K562 (cell line): ENCODE measurements at regions not wholly inside any gene's neighbourhood (a gene's known extent, or its start where the extent isn't known, plus 50 kb on each side); places are given as distances from the start of the nearest gene placed in this dataset.

ENCODE experiments used
- ELF1 ChIP-seq: fragments of 200-800 bp; sonication (Bioruptor generic); IDR thresholded peaks from 2 replicates; pipeline ENCODE4 v1.6.1; 2016; ENCODE audit warnings: missing genetic modification characterization, missing compliant biosample characterization
- HDAC1 ChIP-seq, 2 experiments: fragments of 450-650 bp; IDR thresholded peaks; 2 replicates each; pipeline ENCODE4 v1.6.1; 2016 to 2017; ENCODE audit warnings: inconsistent platforms in 1 of 2, mild to moderate bottlenecking in 1 of 2, moderate library complexity in 1 of 2
- JUNB ChIP-seq: fragments of 450-650 bp; formaldehyde crosslinking; conservative IDR thresholded peaks from 2 replicates; pipeline ENCODE4 v1.4.0; 2020; ENCODE audit warnings: mild to moderate bottlenecking
- LARP7 ChIP-seq: fragments of 450-650 bp; IDR thresholded peaks from 2 replicates; pipeline ENCODE4 v1.6.1; 2016
- MAZ ChIP-seq, 2 experiments: fragments of 450-650 bp in 1 of 2; sonication (generic) in 1 of 2; formaldehyde crosslinking; IDR thresholded peaks in 1 of 2; conservative IDR thresholded peaks in 1 of 2; 2 replicates each; pipeline versions ENCODE4 v1.4.0 to v1.5.0; 2020; ENCODE audit warnings: mild to moderate bottlenecking in 1 of 2, missing genetic modification reagents in 1 of 2
- NR4A1 ChIP-seq, 2 experiments: fragments of 250-450 bp in 1 of 2; fragments of 450-650 bp in 1 of 2; sonication (Bioruptor Pico) in 1 of 2; IDR thresholded peaks; 2 replicates each; pipeline versions ENCODE4 v1.4.0 to v1.6.1; 2016 to 2020; ENCODE audit warnings: mild to moderate bottlenecking in 2 of 2, missing compliant biosample characterization in 1 of 2, missing genetic modification characterization in 1 of 2, moderate library complexity in 1 of 2
- POLR2A ChIP-seq: fragments of 450-650 bp; conservative IDR thresholded peaks from 2 replicates; pipeline ENCODE4 v1.6.1; 2016
- RAD51 ChIP-seq: fragments of 450-650 bp; IDR thresholded peaks from 2 replicates; pipeline ENCODE4 v1.7.1; 2016; ENCODE audit warnings: low read depth, mild to moderate bottlenecking, borderline replicate concordance
- REST ChIP-seq, 2 experiments: fragments of 450-650 bp; formaldehyde crosslinking in 1 of 2; IDR thresholded peaks; 2 replicates each; pipeline versions ENCODE4 v1.4.0 to v1.6.1; 2014 to 2020; ENCODE audit warnings: mild to moderate bottlenecking in 2 of 2, borderline replicate concordance in 1 of 2, low read depth in 1 of 2

- no peak for TF ChIP-seq REST (IDR thresholded peaks at IDR 0.05; ENCODE audit: borderline replicate concordance)
- TF ChIP-seq REST (CRISPR knock-in tag; IDR thresholded peaks at IDR 0.05; ENCODE audit: low read depth): no peak
- TF ChIP-seq POLR2A: no peak
- no peak for TF ChIP-seq NR4A1 (CRISPR knock-in tag; IDR thresholded peaks at IDR 0.05)
- TF ChIP-seq NR4A1 (tag; IDR thresholded peaks at IDR 0.05): no peak
- TF ChIP-seq ELF1 (tag): no peak
- no peak for TF ChIP-seq MAZ (CRISPR knock-in tag; conservative IDR thresholded peaks at IDR 0.05 in 1 of 2, IDR thresholded peaks at IDR 0.05 in 1 of 2)
- no peak for TF ChIP-seq HDAC1 (IDR thresholded peaks at IDR 0.05)
- no peak for TF ChIP-seq LARP7
- no peak for TF ChIP-seq JUNB (CRISPR knock-in tag)
- no peak for TF ChIP-seq RAD51
Measured at GRCh38 chr12:124440841-124441381, 126.5 kb downstream of the NCOR2 start.
